ENCODE measurements at regions not wholly inside any gene's neighbourhood (a gene's known extent, or its start where the extent isn't known, plus 50 kb on each side); places are given as distances from the start of the nearest gene placed in this dataset.

DNA sequence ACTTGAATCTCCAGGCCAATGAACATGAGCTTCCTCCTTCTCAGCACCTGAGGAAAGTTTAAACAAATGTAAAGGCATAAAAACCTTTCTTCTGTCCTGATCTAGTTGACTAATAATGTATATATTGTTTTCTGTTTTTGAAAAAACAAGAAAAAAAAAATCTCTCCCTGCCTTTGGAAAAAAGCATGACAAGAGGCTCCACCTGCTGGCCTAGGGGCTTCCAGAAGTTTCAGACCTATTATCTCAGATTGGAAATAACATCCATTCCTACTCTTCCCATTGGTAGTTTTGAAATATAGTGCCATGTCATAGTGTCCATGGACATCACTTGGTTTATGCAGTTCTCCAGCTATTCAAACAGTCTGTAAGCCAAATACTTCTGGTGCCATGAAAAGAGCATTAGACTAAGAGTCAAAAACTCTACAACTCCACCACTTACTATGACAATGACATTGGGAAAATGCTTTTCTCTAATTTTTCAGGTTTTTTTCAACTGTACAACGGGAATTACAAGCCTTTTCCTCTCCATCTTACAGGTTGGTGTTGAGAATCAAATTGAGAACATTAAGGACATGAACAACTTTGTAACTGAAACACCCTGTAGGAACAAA lies 409.6 kb upstream of the MPDZ start:
- Histone ChIP-seq H2BK5ac (ENCODE audit: low read depth, low read length, poor library complexity, severe bottlenecking) (no peak overlapping the region), H3K36me3 (ENCODE audit: control insufficient read depth in 1 of 2, insufficient read depth in 2 of 2, low read depth in 1 of 2, low read length in 2 of 2) (no peaks in the 10 kb centered on the region), H2BK12ac (ENCODE audit: low read length in 2 of 2) (peak overlapping the region in 1 of 2 experiments; percentile 54), H2AK5ac (ENCODE audit: low read length, severe bottlenecking) (no peak overlapping the region), H3K9me3 (ENCODE audit: control insufficient read depth, low read length) (no peaks in the 10 kb centered on the region), H2BK15ac (ENCODE audit: low read depth, poor library complexity, severe bottlenecking) (no peak overlapping the region), H3K4ac (ENCODE audit: low read depth in 1 of 2, low read length in 2 of 2) (no peak overlapping the region), H4K8ac (ENCODE audit: low read length) (no peak overlapping the region), H3K9ac (ENCODE audit: low read length) (no peak overlapping the region), H3K14ac (ENCODE audit: low read length in 2 of 2) (no peak overlapping the region), H4K91ac (ENCODE audit: low read length) (no peak overlapping the region), H3K79me1 (replicated peaks; ENCODE audit: low read length, poor library complexity, severe bottlenecking) (no peaks in the 10 kb centered on the region), H3K4me2 (ENCODE audit: low read length, poor library complexity, severe bottlenecking) (no peak overlapping the region), H3K18ac (ENCODE audit: low read depth in 1 of 2, low read length in 2 of 2) (no peak overlapping the region), H2BK120ac (ENCODE audit: low read depth, low read length) (no peak overlapping the region), H3K4me3 (ENCODE audit: insufficient read depth in 1 of 2, low read depth in 1 of 2, low read length in 2 of 2) (no peak overlapping the region), H3K23ac (ENCODE audit: low read length in 2 of 2) (no peak overlapping the region), H3K27ac (ENCODE audit: low read length, poor library complexity, severe bottlenecking) (peak overlapping the region; percentile 14), H2AFZ (ENCODE audit: low read depth, low read length) (no peak overlapping the region), H3K4me1 (ENCODE audit: control insufficient read depth, insufficient read depth, low read depth, low read length) (no peaks in the 10 kb centered on the region), H3K27me3 (ENCODE audit: control insufficient read depth in 1 of 2, insufficient read depth in 1 of 2, low read length in 2 of 2) (no peaks in the 10 kb centered on the region)
- peak; percentile 41 for DNase-seq
- no CpG with 5 or more reads among the region's 1 CpG for WGBS

DNA sequence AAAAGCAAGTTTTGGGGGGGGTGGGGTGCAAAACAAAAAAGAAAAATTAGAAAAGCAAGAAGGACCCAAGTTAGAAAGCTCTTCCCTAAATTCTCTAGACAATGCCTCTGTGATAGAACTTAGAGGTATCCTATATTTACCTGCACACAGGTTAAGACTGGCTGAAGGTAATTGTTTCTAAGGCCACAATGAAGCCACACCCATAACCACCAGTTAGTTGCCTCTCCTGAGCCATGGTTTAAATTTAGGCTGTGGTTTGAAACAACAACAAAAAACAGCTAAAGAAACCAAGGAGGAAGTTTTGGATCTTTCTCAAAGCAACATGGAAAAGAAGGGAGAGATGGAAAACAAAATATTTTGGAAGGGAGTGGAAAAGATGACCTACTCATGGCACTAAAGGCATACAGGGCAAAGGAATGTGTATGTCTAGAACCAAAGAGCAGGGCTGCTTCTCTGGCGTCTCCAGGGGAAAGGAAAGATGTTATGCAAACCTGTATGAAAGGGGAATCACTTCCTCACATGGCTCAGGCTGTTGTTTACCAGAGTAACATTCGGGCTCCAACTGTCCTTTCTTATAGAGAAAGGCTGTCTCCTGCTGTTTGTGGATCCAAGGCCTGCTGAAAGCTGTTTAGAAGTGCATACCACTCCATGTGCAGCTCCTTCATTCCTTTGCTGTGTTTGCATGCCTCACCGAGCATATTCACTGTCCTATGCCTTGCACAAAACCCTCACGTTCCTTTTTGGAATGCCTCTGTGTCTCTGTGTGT lies 408.9 kb upstream of the MPDZ start:
- Histone ChIP-seq H3K27ac (ENCODE audit: low read length, poor library complexity, severe bottlenecking) (peak overlapping the region; percentile 14), H2AK5ac (ENCODE audit: low read length, severe bottlenecking) (peak overlapping the region; percentile 35), H2BK15ac (ENCODE audit: low read depth, poor library complexity, severe bottlenecking) (no peak overlapping the region), H4K91ac (ENCODE audit: low read length) (no peak overlapping the region), H3K23ac (ENCODE audit: low read length in 2 of 2) (no peak overlapping the region), H3K27me3 (ENCODE audit: control insufficient read depth in 1 of 2, insufficient read depth in 1 of 2, low read length in 2 of 2) (no peaks in the 10 kb centered on the region), H2BK5ac (ENCODE audit: low read depth, low read length, poor library complexity, severe bottlenecking) (no peak overlapping the region), H3K4ac (ENCODE audit: low read depth in 1 of 2, low read length in 2 of 2) (no peak overlapping the region), H3K4me2 (ENCODE audit: low read length, poor library complexity, severe bottlenecking) (no peak overlapping the region), H2BK120ac (ENCODE audit: low read depth, low read length) (peak overlapping the region; percentile 49), H3K9me3 (ENCODE audit: control insufficient read depth, low read length) (no peaks in the 10 kb centered on the region), H3K18ac (ENCODE audit: low read depth in 1 of 2, low read length in 2 of 2) (peak overlapping the region; percentile 11 to 54), H3K4me3 (ENCODE audit: insufficient read depth in 1 of 2, low read depth in 1 of 2, low read length in 2 of 2) (no peak overlapping the region), H2AFZ (ENCODE audit: low read depth, low read length) (no peak overlapping the region), H2BK12ac (ENCODE audit: low read length in 2 of 2) (peak overlapping the region in 1 of 2 experiments; percentile 54), H3K79me1 (replicated peaks; ENCODE audit: low read length, poor library complexity, severe bottlenecking) (no peaks in the 10 kb centered on the region), H3K14ac (ENCODE audit: low read length in 2 of 2) (no peak overlapping the region), H3K36me3 (ENCODE audit: control insufficient read depth in 1 of 2, insufficient read depth in 2 of 2, low read depth in 1 of 2, low read length in 2 of 2) (no peaks in the 10 kb centered on the region), H3K9ac (ENCODE audit: low read length) (no peak overlapping the region), H4K8ac (ENCODE audit: low read length) (no peak overlapping the region), H3K4me1 (ENCODE audit: control insufficient read depth, insufficient read depth, low read depth, low read length) (no peaks in the 10 kb centered on the region)
- WGBS, result 57% methylated on average over 4 of the region's 4 CpGs
- peak; percentile 17 for DNase-seq

- H2BK15ac ChIP-seq (ENCODE audit: low read depth, poor library complexity, severe bottlenecking), result no peak overlapping the region
- no peak overlapping the region for H2BK5ac ChIP-seq (ENCODE audit: low read depth, low read length, poor library complexity, severe bottlenecking)
- H2AFZ ChIP-seq (ENCODE audit: low read depth, low read length), result no peak overlapping the region
- H4K91ac ChIP-seq (ENCODE audit: low read length), result no peak overlapping the region
- no peak overlapping the region for H2AK5ac ChIP-seq (ENCODE audit: low read length, severe bottlenecking)
- WGBS, result 88% methylated on average over 2 of the region's 2 CpGs
- H4K8ac ChIP-seq (ENCODE audit: low read length), result no peak overlapping the region
- peak; percentile 28 for DNase-seq
- no peak overlapping the region for H3K23ac ChIP-seq (ENCODE audit: low read length in 2 of 2)
- no peak overlapping the region for H2BK12ac ChIP-seq (ENCODE audit: low read length in 2 of 2)
- H3K4me3 ChIP-seq (ENCODE audit: insufficient read depth in 1 of 2, low read depth in 1 of 2, low read length in 2 of 2), result no peak overlapping the region
- H3K27ac ChIP-seq (ENCODE audit: low read length, poor library complexity, severe bottlenecking), result no peak overlapping the region
- H3K4ac ChIP-seq (ENCODE audit: low read depth in 1 of 2, low read length in 2 of 2), result no peak overlapping the region
- H3K27me3 ChIP-seq (ENCODE audit: control insufficient read depth in 1 of 2, insufficient read depth in 1 of 2, low read length in 2 of 2), result no peaks in the 10 kb centered on the region
- H2BK120ac ChIP-seq (ENCODE audit: low read depth, low read length), result no peak overlapping the region
- peaks cover 4% of the 10 kb centered on the region for H3K9me3 ChIP-seq (ENCODE audit: control insufficient read depth, low read length)
- no peaks in the 10 kb centered on the region for H3K4me1 ChIP-seq (ENCODE audit: control insufficient read depth, insufficient read depth, low read depth, low read length)
- no peak overlapping the region for H3K9ac ChIP-seq (ENCODE audit: low read length)
- H3K14ac ChIP-seq (ENCODE audit: low read length in 2 of 2), result no peak overlapping the region
- H3K36me3 ChIP-seq (ENCODE audit: control insufficient read depth in 1 of 2, insufficient read depth in 2 of 2, low read depth in 1 of 2, low read length in 2 of 2), result no peaks in the 10 kb centered on the region
- no peak overlapping the region for H3K18ac ChIP-seq (ENCODE audit: low read depth in 1 of 2, low read length in 2 of 2)
- no peak overlapping the region for H3K4me2 ChIP-seq (ENCODE audit: low read length, poor library complexity, severe bottlenecking)
- H3K79me1 ChIP-seq (replicated peaks; ENCODE audit: low read length, poor library complexity, severe bottlenecking), result no peaks in the 10 kb centered on the region
Observed at GRCh38 chr9:13684656-13685055, 405.2 kb upstream of the MPDZ start.

- no peak overlapping the region for H3K27ac ChIP-seq (ENCODE audit: low read length, poor library complexity, severe bottlenecking)
- no peak overlapping the region for H3K18ac ChIP-seq (ENCODE audit: low read depth in 1 of 2, low read length in 2 of 2)
- no peak overlapping the region for H4K91ac ChIP-seq (ENCODE audit: low read length)
- H3K14ac ChIP-seq (ENCODE audit: low read length in 2 of 2), result no peak overlapping the region
- peaks cover 1% of the 10 kb centered on the region for H3K4me1 ChIP-seq (ENCODE audit: control insufficient read depth, insufficient read depth, low read depth, low read length)
- no peaks in the 10 kb centered on the region for H3K27me3 ChIP-seq (ENCODE audit: control insufficient read depth in 1 of 2, insufficient read depth in 1 of 2, low read length in 2 of 2)
- H2AK5ac ChIP-seq (ENCODE audit: low read length, severe bottlenecking), result no peak overlapping the region
- H2BK5ac ChIP-seq (ENCODE audit: low read depth, low read length, poor library complexity, severe bottlenecking), result no peak overlapping the region
- no peak overlapping the region for H2BK120ac ChIP-seq (ENCODE audit: low read depth, low read length)
- DNase-seq, result no peak
- WGBS, result 39% methylated on average over 1 of the region's 1 CpG
- H2BK12ac ChIP-seq (ENCODE audit: low read length in 2 of 2), result no peak overlapping the region
- no peak overlapping the region for H2BK15ac ChIP-seq (ENCODE audit: low read depth, poor library complexity, severe bottlenecking)
- no peak overlapping the region for H4K8ac ChIP-seq (ENCODE audit: low read length)
- H3K4me2 ChIP-seq (ENCODE audit: low read length, poor library complexity, severe bottlenecking), result no peak overlapping the region
- H3K4ac ChIP-seq (ENCODE audit: low read depth in 1 of 2, low read length in 2 of 2), result no peak overlapping the region
- no peaks in the 10 kb centered on the region for H3K36me3 ChIP-seq (ENCODE audit: control insufficient read depth in 1 of 2, insufficient read depth in 2 of 2, low read depth in 1 of 2, low read length in 2 of 2)
- no peak overlapping the region for H2AFZ ChIP-seq (ENCODE audit: low read depth, low read length)
- no peak overlapping the region for H3K23ac ChIP-seq (ENCODE audit: low read length in 2 of 2)
- no peak overlapping the region for H3K9ac ChIP-seq (ENCODE audit: low read length)
- H3K79me1 ChIP-seq (replicated peaks; ENCODE audit: low read length, poor library complexity, severe bottlenecking), result no peaks in the 10 kb centered on the region
- peaks cover 4% of the 10 kb centered on the region for H3K9me3 ChIP-seq (ENCODE audit: control insufficient read depth, low read length)
- no peak overlapping the region for H3K4me3 ChIP-seq (ENCODE audit: insufficient read depth in 1 of 2, low read depth in 1 of 2, low read length in 2 of 2)
Observed at GRCh38 chr9:13677801-13678200, 398.3 kb upstream of the MPDZ start.
